Right lobe of liver (tissue), 6 donors: ENCODE measurements at regions not wholly inside any gene's neighbourhood (a gene's known extent, or its start where the extent isn't known, plus 50 kb on each side); places are given as distances from the start of the nearest gene placed in this dataset.

Source experiments
- ATAC-seq, 4 donors: fragments of 200-7000 bp; cut with Tn5 transposase; one replicate each; pipeline ENCODE4 v1.9.1; 2020; ENCODE audit warnings: mild to moderate bottlenecking in 4 of 4, moderate library complexity in 4 of 4
- DNase-seq, 3 donors: peaks; one replicate each; pipeline ENCODE4 v3.0.0-alpha.2; 2020
- H3K27ac ChIP-seq, 3 donors: fragments of 200-600 bp; one replicate each; pipeline ENCODE4 v1.8.0; 2022
- H3K27me3 ChIP-seq, 2 donors: fragments of 200-600 bp; one replicate each; pipeline ENCODE4 v1.8.0; 2022
- H3K36me3 ChIP-seq, 4 donors: fragments of 200-600 bp; sonication (generic) in 1 of 4; one replicate each; pipeline versions ENCODE4 v1.5.1 to v1.8.0; 2017 to 2022; ENCODE audit warnings: control low read depth in 1 of 4
- H3K4me1 ChIP-seq, 4 donors: fragments of 200-600 bp; sonication (generic) in 1 of 4; one replicate each; pipeline versions ENCODE4 v1.5.1 to v1.8.0; 2017 to 2022; ENCODE audit warnings: control low read depth in 1 of 4
- H3K4me3 ChIP-seq, 3 donors: fragments of 200-600 bp; one replicate each; pipeline ENCODE4 v1.8.0; 2022
- H3K9me3 ChIP-seq, 4 donors: fragments of 200-600 bp; sonication (generic) in 1 of 4; one replicate each; pipeline versions ENCODE4 v1.5.1 to v1.8.0; 2017 to 2022; ENCODE audit warnings: control low read depth in 1 of 4
- POLR2A ChIP-seq: fragments of 450-650 bp; IDR thresholded peaks from one replicate; pipeline ENCODE4 v1.6.1; 2017; ENCODE audit warnings: antibody characterized with exemption, mild to moderate bottlenecking
- WGBS: methylation state at CpG from one replicate; pipeline ENCODE4 v1.1.6; 2018; ENCODE audit warnings: low coverage, low lambda C conversion rate; ENCODE audit not compliant: insufficient coverage; ENCODE audit errors: missing lambda C conversion rate; 5-methylcytosine and 5-hydroxymethylcytosine counted together
- intact Hi-C, 2 donors: fragments of 100-400 bp; cut with DNase I; formaldehyde crosslinking; loops; one replicate each; pipeline versions ENCODE4 v1.11.2 to v1.14.1; 2022
- TF ChIP-seq, protein P1 (sequence below), 4 donors: fragments of 200-600 bp in 3 of 4; fragments of 450-650 bp in 1 of 4; IDR thresholded peaks; one replicate each; pipeline versions ENCODE4 v1.5.1 to v1.8.0; 2016 to 2022; ENCODE audit warnings: antibody characterized with exemption in 4 of 4, mild to moderate bottlenecking in 2 of 4
- donor health status: DM: no; HTN: yes; CAD: no.
- donor health status: DM: no; HTN: no; CAD: no.
- donor health status: DM: no; HTN: no; CAD: no.
- donor health status: DM: no; HTN: yes; CAD: no.
- donor health status: DM: no; HTN: yes; CAD: no.

DNA sequence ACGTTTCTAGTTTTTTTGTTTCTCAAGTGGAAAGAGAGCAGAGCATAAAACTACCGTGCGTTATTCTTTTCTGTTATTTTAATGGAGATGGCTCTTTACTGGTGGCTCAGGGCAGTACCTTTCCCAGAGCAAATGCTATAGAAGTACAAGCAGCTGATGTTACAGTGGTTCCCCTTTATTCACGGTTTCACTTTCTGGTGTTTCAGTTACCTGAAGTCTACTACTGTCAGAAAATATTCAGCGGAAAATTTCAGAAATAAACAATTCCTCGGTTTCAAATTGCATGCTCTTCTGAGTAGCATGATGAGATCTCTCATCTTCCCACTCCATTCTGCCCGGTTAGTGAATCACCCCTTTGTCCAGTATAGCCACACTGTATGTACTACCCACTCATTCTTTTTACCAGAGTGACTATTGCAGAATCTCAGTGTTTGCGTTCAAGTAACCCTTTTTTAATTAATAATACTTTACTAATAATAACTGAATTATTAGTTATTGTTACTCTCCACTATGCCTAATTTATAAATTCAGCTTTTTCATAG is 597.5 kb upstream of the ROBO2 start:
- no peaks in the 10 kb centered on the region for H3K9me3 ChIP-seq
- 67% methylated on average over 8 of the region's 8 CpGs for WGBS
- TF ChIP-seq POLR2A, result no peak
- TF ChIP-seq, protein P1, sequence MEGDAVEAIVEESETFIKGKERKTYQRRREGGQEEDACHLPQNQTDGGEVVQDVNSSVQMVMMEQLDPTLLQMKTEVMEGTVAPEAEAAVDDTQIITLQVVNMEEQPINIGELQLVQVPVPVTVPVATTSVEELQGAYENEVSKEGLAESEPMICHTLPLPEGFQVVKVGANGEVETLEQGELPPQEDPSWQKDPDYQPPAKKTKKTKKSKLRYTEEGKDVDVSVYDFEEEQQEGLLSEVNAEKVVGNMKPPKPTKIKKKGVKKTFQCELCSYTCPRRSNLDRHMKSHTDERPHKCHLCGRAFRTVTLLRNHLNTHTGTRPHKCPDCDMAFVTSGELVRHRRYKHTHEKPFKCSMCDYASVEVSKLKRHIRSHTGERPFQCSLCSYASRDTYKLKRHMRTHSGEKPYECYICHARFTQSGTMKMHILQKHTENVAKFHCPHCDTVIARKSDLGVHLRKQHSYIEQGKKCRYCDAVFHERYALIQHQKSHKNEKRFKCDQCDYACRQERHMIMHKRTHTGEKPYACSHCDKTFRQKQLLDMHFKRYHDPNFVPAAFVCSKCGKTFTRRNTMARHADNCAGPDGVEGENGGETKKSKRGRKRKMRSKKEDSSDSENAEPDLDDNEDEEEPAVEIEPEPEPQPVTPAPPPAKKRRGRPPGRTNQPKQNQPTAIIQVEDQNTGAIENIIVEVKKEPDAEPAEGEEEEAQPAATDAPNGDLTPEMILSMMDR (IDR thresholded peaks at IDR 0.05), result no peak
- ATAC-seq (no peak), DNase-seq (no peak)
- intact Hi-C loops, result no loop called here
- H3K27me3 ChIP-seq, result no peaks in the 10 kb centered on the region
- no peaks in the 10 kb centered on the region for H3K36me3 ChIP-seq
- H3K4me3 ChIP-seq, result no peak overlapping the region
- H3K27ac ChIP-seq, result no peak overlapping the region
- no peaks in the 10 kb centered on the region for H3K4me1 ChIP-seq

DNA sequence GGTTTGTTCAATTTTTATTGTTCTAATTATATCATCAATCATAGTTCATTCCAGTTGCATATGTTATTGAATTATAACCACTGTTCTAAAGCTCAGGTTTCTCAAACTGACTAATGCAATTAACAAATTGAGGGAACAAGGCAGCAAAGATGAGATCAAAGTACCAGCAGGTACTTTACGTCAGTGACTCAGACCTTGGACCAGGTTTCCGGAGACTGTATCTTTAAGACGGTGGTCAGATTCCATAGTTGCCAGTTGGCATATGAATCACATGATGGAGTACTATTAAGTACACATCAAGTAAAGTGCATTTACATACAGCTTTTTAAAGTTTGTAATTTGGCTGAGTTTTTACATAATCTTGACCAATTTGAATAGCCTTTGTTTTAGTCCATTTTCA is 583.6 kb upstream of the ROBO2 start:
- intact Hi-C loops, result no loop called here
- DNase-seq, result no peak

DNA sequence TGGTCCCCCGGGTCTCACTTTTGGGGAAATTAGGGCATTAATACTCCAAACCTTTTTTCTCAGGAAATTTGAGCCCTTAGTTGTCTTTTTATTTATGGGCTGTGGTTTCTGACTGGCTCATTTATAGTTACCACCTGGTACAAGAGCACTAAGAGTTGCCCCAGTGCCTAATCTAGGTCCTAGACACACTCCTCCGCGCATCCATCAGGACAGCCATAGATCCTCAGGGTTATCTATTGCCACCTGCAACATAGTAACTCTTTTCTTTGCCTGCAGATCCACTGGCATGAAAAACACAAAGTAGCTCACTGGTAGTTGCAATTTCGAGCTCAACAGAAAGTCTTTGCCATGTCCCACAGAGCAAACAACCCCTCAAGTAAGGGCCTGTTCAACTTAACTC is 576.4 kb upstream of the ROBO2 start:
- H3K9me3 ChIP-seq, result no peaks in the 10 kb centered on the region
- intact Hi-C loops, result no loop called here
- no peak overlapping the region for H3K4me3 ChIP-seq
- no peak for DNase-seq
- H3K27ac ChIP-seq, result no peak overlapping the region
- WGBS, result 64% methylated on average over 4 of the region's 4 CpGs
- no peaks in the 10 kb centered on the region for H3K36me3 ChIP-seq
- no peak for TF ChIP-seq POLR2A
- TF ChIP-seq, protein P1 (IDR thresholded peaks at IDR 0.05), result no peak
- no peak for ATAC-seq
- H3K27me3 ChIP-seq, result no peaks in the 10 kb centered on the region
- H3K4me1 ChIP-seq, result no peaks in the 10 kb centered on the region

More for the DNA sequence above, 583.6 kb upstream of the ROBO2 start:
- Histone ChIP-seq H3K27ac (no peak overlapping the region), H3K4me1 (no peaks in the 10 kb centered on the region), H3K9me3 (no peaks in the 10 kb centered on the region), H3K4me3 (no peak overlapping the region), H3K36me3 (no peaks in the 10 kb centered on the region), H3K27me3 (no peaks in the 10 kb centered on the region)
- no peak for ATAC-seq
- 80% methylated on average over 3 of the region's 3 CpGs for WGBS
- no peak for TF ChIP-seq POLR2A
- TF ChIP-seq, protein P1 (IDR thresholded peaks at IDR 0.05), result no peak

DNA sequence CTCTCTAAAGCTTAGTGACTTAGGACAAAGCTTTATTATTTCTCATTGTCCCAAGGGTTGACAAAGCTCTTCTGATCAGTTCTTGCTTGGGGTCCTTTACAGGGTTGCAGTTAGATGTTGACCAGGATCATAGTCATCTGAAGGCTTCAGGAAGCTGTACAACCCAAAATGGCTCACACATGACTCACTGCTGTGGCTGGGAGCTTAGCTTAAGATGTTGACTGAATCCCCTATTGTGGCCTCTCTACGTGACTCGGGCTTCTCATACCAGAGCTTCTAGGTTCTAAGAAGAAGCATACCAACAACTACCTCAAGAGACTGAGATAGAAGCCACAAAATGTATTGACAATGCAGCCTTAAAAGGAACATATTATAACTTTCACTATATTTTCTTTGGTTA is 569.6 kb upstream of the ROBO2 start:
- TF ChIP-seq, protein P1 (IDR thresholded peaks at IDR 0.05), result no peak
- no peak for TF ChIP-seq POLR2A
- Histone ChIP-seq H3K9me3 (no peaks in the 10 kb centered on the region), H3K4me1 (no peaks in the 10 kb centered on the region), H3K4me3 (no peak overlapping the region), H3K36me3 (no peaks in the 10 kb centered on the region), H3K27me3 (no peaks in the 10 kb centered on the region), H3K27ac (no peak overlapping the region)
- DNase-seq, result no peak
- ATAC-seq, result no peak
- intact Hi-C loops, result no loop called here
- 60% methylated on average over 1 of the region's 2 CpGs for WGBS

DNA sequence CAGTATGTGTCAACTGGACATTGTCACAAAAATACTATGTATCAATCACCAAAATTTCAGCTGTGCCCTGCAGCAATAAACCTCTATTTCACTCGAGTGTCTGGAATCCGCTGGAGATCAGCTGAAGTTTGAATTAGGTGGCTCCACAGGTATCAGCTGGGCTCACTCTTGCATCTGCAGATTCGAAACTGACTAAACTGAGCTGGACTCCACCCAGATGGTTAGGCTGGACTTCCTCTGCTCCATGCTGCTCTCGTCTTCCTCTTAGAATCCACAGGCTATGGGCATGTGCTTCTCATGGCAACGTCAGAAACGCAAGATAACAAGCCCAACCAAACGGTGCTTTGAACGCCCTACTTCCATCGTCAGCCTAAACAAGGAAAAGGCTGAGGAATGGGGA is 565.3 kb upstream of the ROBO2 start:
- WGBS, result 45% methylated on average over 9 of the region's 9 CpGs
- intact Hi-C loops, result no loop called here
- TF ChIP-seq, protein P1 (IDR thresholded peaks at IDR 0.05), result no peak
- no peak for TF ChIP-seq POLR2A

More for the DNA sequence above, 565.3 kb upstream of the ROBO2 start:
- H3K27me3 ChIP-seq, result no peaks in the 10 kb centered on the region
- no peaks in the 10 kb centered on the region for H3K36me3 ChIP-seq
- no peak overlapping the region for H3K4me3 ChIP-seq
- no peaks in the 10 kb centered on the region for H3K4me1 ChIP-seq
- H3K9me3 ChIP-seq, result no peaks in the 10 kb centered on the region
- no peak overlapping the region for H3K27ac ChIP-seq
- no peak for DNase-seq
- no peak for ATAC-seq
